ENCODE measurements at regions not wholly inside any gene's neighbourhood (a gene's known extent, or its start where the extent isn't known, plus 50 kb on each side); places are given as distances from the start of the nearest gene placed in this dataset.

DNA sequence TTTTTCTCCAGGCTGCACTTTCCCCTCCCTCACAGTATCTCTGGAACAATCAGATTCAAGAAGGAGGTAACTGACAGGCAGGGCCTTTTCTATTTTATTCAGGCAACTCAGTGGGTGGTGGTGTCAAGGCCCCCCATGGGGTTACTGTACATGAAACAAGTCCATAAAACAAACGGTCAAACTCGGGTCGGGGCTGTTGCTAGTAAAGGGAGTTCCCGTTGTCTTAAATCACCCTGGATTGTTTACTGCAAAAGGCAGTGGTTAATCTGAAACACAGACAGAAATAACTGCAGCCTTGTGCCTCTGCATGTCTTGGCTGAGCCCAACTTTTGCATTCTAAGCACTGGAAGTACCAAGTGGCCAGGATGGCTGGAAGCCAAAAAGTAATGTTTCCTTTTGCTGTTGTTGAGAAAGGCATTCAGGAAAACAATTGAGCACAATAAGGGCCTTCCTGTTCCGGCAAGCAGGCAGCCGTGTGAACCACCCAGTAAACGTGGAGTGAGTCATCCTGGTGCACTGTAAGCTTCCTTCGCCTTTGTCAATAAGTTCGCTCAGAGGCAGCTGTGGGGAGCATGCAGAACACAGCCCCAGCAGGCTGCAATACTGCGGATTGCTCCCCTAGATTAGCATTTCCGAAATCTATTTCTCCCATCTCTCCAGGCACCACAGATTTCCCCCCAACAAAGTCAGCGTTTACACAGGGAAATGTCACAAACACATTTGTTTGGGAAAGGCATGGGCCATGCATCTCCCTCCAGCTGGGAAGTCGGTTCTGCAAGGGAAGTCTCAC is 149.6 kb downstream of the IRS1 start:
- Histone ChIP-seq H3K27me3 (ENCODE audit: insufficient read depth) (no peaks in the 10 kb centered on the region), H3K36me3 (ENCODE audit: insufficient read depth) (no peaks in the 10 kb centered on the region), H3K4me2 (no peak overlapping the region), H3F3A (replicated peaks; ENCODE audit: low read depth) (0 out of 2 replicates have a peak, but pooled peaks cover 4% of the 10 kb centered on the region), H3K4me3 (no peak overlapping the region), H3K27ac (ENCODE audit: low read depth) (peak overlapping the region; percentile 88), H3K79me2 (replicated peaks; ENCODE audit: insufficient read depth) (no peaks in the 10 kb centered on the region), H3K4me1 (ENCODE audit: insufficient read depth) (no peaks in the 10 kb centered on the region), H2AFZ (peak overlapping the region; percentile 15; the same call in 1 of the 2 replicates), H3K9me2 (ENCODE audit: insufficient read depth) (peaks cover 29% of the 10 kb centered on the region), H4K20me1 (replicated peaks; ENCODE audit: insufficient read depth) (no peaks in the 10 kb centered on the region)
- H3K9me3 Mint-ChIP-seq: peaks cover 31% of the 10 kb centered on the region
- peaks cover 29% of the 10 kb centered on the region for H3K36me3 Mint-ChIP-seq (ENCODE audit: low read depth)
- no peak overlapping the region; the same call in 2 of the 3 replicates for H3K4me3 Mint-ChIP-seq
- no peak for TF ChIP-seq CREB1 (CRISPR knock-in tag; IDR thresholded peaks at IDR 0.05; ENCODE audit: low read depth)
- TF ChIP-seq ZNF331 (CRISPR knock-in tag; IDR thresholded peaks at IDR 0.05; ENCODE audit: low read depth): no peak
- no peak for TF ChIP-seq STAT1 (IDR thresholded peaks at IDR 0.05; ENCODE audit: unreplicated experiment)
- TF ChIP-seq, protein P1, sequence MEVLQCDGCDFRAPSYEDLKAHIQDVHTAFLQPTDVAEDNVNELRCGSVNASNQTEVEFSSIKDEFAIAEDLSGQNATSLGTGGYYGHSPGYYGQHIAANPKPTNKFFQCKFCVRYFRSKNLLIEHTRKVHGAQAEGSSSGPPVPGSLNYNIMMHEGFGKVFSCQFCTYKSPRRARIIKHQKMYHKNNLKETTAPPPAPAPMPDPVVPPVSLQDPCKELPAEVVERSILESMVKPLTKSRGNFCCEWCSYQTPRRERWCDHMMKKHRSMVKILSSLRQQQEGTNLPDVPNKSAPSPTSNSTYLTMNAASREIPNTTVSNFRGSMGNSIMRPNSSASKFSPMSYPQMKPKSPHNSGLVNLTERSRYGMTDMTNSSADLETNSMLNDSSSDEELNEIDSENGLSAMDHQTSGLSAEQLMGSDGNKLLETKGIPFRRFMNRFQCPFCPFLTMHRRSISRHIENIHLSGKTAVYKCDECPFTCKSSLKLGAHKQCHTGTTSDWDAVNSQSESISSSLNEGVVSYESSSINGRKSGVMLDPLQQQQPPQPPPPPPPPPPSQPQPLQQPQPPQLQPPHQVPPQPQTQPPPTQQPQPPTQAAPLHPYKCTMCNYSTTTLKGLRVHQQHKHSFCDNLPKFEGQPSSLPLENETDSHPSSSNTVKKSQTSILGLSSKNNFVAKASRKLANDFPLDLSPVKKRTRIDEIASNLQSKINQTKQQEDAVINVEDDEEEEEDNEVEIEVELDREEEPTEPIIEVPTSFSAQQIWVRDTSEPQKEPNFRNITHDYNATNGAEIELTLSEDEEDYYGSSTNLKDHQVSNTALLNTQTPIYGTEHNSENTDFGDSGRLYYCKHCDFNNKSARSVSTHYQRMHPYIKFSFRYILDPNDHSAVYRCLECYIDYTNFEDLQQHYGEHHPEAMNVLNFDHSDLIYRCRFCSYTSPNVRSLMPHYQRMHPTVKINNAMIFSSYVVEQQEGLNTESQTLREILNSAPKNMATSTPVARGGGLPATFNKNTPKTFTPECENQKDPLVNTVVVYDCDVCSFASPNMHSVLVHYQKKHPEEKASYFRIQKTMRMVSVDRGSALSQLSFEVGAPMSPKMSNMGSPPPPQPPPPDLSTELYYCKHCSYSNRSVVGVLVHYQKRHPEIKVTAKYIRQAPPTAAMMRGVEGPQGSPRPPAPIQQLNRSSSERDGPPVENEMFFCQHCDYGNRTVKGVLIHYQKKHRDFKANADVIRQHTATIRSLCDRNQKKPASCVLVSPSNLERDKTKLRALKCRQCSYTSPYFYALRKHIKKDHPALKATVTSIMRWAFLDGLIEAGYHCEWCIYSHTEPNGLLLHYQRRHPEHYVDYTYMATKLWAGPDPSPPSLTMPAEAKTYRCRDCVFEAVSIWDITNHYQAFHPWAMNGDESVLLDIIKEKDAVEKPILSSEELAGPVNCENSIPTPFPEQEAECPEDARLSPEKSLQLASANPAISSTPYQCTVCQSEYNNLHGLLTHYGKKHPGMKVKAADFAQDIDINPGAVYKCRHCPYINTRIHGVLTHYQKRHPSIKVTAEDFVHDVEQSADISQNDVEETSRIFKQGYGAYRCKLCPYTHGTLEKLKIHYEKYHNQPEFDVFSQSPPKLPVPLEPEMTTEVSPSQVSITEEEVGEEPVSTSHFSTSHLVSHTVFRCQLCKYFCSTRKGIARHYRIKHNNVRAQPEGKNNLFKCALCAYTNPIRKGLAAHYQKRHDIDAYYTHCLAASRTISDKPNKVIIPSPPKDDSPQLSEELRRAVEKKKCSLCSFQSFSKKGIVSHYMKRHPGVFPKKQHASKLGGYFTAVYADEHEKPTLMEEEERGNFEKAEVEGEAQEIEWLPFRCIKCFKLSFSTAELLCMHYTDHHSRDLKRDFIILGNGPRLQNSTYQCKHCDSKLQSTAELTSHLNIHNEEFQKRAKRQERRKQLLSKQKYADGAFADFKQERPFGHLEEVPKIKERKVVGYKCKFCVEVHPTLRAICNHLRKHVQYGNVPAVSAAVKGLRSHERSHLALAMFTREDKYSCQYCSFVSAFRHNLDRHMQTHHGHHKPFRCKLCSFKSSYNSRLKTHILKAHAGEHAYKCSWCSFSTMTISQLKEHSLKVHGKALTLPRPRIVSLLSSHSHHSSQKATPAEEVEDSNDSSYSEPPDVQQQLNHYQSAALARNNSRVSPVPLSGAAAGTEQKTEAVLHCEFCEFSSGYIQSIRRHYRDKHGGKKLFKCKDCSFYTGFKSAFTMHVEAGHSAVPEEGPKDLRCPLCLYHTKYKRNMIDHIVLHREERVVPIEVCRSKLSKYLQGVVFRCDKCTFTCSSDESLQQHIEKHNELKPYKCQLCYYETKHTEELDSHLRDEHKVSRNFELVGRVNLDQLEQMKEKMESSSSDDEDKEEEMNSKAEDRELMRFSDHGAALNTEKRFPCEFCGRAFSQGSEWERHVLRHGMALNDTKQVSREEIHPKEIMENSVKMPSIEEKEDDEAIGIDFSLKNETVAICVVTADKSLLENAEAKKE (CRISPR knock-in tag; IDR thresholded peaks at IDR 0.05): no peak
- no peak for TF ChIP-seq ZNF114 (CRISPR knock-in tag; IDR thresholded peaks at IDR 0.05)
- TF ChIP-seq EZH2 (IDR thresholded peaks at IDR 0.05; ENCODE audit: low read depth, unreplicated experiment): no peak
- TF ChIP-seq JUNB (IDR thresholded peaks at IDR 0.05; ENCODE audit: unreplicated experiment): no peak
- no peak for TF ChIP-seq POLR2AphosphoS5 (IDR thresholded peaks at IDR 0.05; ENCODE audit: low read depth)
- H3K27me3 Mint-ChIP-seq (ENCODE audit: insufficient read depth, low read depth, poor library complexity): peaks cover 11% of the 10 kb centered on the region
- peak overlapping the region; percentile 84 for H3K27ac Mint-ChIP-seq
- ATAC-seq (peak; percentile 99), DNase-seq (ENCODE audit: low spot score) (peak; percentile 78)
- peaks cover 20% of the 10 kb centered on the region for H3K4me1 Mint-ChIP-seq
